ENCODE measurements at regions not wholly inside any gene's neighbourhood (a gene's known extent, or its start where the extent isn't known, plus 50 kb on each side); places are given as distances from the start of the nearest gene placed in this dataset.

GRCh38 chr2:67526283-67526682, 129.2 kb downstream of the ETAA1 start:
- TF ChIP-seq CTCF (optimal IDR thresholded peaks at IDR 0.05 in 1 of 3, IDR thresholded peaks at IDR 0.05 in 1 of 3, conservative IDR thresholded peaks at IDR 0.05 in 1 of 3; ENCODE audit: extremely low read depth in 1 of 3, insufficient read depth in 2 of 3, low read length in 3 of 3), result no peak
- no peak for TF ChIP-seq EZH2 (IDR thresholded peaks at IDR 0.05; ENCODE audit: low read length)
